ENCODE measurements at regions not wholly inside any gene's neighbourhood (a gene's known extent, or its start where the extent isn't known, plus 50 kb on each side); places are given as distances from the start of the nearest gene placed in this dataset.
"Not testable (repeated sequence)": the region's sequence is repeated elsewhere in the genome, so short reads cannot be mapped to it uniquely, and the experiment has no call there.

DNA sequence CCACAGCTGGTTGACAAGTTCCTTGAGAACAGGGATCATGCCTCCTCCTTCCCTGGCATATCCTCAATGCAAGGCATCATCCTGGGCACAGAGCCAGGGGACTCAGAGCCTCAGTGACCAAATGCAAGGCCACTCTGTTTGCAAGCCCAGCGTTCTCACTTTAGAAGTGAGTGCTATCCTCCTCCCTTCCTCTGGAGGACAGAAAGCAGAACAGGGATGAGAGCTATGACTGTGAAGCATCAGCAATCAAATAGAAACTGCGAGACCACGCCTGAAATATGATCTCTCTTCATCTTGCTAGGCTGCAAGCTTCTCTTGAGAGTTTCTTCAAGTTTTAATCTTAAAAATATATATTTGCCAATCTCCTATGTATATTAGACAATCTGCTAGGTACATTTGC lies 119.8 kb downstream of the LRATD1 start:
- no peak for DNase-seq

GRCh38 chr2:14756122-14756541 lies 123.6 kb downstream of the LRATD1 start:
- DNase-seq = no peak

GRCh38 chr2:14756981-14757657 lies 124.6 kb downstream of the LRATD1 start:
- no peak for DNase-seq

DNA sequence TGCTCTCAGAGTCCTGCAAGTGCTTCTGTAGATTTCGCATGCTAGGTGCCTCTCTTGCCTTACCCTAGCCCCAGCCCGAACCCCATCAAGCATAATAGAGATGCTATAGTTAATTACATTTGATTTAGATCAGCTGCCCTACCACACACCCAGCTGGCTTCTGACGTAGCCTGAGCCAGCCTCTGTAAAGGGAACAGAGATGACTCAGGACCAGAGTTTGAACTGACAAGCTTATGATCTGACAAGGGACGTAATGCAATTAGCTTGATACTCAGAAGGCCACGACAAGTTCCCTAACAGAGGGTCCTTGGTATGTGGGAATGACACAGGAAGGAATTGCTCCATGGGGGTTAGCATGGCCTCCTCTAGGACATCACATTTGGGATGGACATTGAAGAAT lies 126.6 kb downstream of the LRATD1 start:
- DNase-seq = no peak

GRCh38 chr2:14760169-14760568 lies 127.7 kb downstream of the LRATD1 start:
- no peak for DNase-seq

- DNase-seq = peak; percentile 18
These were observed 128.6 kb downstream of the LRATD1 start for GRCh38 chr2:14761118-14761517.

- DNase-seq = no peak
These were observed 141.2 kb downstream of the LRATD1 start for GRCh38 chr2:14773696-14774095.

DNA sequence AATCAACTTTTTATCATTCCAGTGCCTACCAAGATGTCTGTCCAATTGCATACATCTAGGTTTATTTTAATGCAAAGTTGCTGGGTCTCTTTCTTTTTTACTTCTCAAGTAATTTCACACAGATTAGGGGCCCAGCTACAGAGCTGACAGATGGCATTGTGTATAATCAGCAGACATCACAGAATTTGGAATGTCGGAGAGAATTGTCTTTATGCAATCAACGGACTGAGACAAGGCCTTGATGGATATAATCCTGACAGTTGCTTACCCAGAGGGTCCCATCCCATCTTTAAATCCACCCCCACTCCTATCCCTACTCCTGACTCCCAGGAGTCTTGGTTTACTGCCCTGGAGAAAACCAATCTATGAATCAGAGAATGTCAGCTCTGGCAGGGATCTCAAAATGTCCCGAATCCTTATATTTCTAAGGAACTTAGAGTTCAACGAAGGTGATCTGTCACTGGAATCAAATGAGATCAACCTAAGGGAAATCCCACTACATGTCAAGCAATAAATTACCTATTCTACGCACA lies 142.0 kb downstream of the LRATD1 start:
- no peak for DNase-seq

- DNase-seq = no peak
These were observed 143.7 kb downstream of the LRATD1 start for GRCh38 chr2:14776216-14776615.

GRCh38 chr2:14778015-14778414 lies 145.5 kb downstream of the LRATD1 start:
- DNase-seq = no peak

- DNase-seq = no peak
These were observed 146.7 kb downstream of the LRATD1 start for GRCh38 chr2:14779252-14779651.

GRCh38 chr2:14781142-14781541 lies 148.6 kb downstream of the LRATD1 start:
- peak; percentile 46 for DNase-seq

DNA sequence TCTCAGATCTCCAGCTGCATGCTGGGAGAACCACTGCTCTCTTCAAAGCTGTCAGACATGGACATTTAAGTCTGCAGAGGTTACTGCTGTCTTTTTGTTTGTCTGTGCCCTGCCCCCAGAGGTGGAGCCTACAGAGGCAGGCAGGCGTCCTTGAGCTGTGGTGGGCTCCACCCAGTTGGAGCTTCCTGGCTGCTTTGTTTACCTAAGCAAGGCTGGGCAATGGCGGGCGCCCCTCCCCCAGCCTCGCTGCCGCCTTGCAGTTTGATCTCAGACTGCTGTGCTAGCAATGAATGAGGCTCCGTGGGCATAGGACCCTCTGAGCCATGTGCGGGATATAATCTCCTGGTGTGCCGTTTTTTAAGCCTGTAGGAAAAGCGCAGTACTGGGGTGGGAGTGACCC lies 156.3 kb downstream of the LRATD1 start:
- not testable (repeated sequence) for DNase-seq

- DNase-seq = no peak
These were observed 157.6 kb downstream of the LRATD1 start for GRCh38 chr2:14790041-14790640.

DNA sequence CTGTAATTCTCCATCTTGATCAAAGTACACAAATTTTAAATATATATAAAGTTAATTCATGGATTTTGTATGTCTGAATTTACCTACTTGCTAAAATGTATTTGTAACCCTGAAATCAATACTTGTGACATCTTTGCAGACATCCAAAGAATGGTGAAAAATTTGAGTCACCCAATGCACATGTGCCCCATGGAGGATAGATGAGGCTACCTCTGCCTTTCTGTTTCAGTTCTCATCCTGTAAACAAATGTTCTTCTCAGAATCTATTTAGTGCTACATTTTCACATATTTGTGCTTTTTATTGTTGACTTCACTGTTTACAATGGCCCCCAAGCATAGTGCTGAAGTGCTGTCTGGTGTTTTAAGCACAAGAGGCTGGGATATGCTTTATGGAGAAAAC lies 171.5 kb downstream of the LRATD1 start:
- no peak for DNase-seq

DNA sequence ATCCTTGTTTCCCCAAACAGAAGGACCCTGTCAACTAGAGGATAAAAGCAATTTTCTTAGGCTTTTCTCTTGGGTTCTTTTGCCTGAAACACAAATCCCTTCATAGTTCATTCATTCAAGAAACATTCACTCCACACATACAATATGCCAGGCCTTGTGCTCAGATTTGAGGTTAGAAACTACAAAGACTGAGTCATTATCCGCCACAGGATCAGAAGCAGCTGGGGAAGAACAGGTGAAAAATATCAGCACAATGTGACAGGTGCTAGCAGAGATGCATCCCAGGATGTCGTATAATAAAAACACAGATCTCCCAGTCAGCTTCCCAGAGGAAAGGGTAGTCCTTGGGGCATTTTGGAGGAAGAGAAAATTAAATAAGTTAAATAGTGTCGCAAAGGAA lies 172.4 kb downstream of the LRATD1 start:
- DNase-seq = no peak

- DNase-seq = no peak
These were observed 174.1 kb downstream of the LRATD1 start for GRCh38 chr2:14806613-14807012.

GRCh38 chr2:14815201-14815600 lies 182.7 kb downstream of the LRATD1 start:
- DNase-seq = no peak

DNA sequence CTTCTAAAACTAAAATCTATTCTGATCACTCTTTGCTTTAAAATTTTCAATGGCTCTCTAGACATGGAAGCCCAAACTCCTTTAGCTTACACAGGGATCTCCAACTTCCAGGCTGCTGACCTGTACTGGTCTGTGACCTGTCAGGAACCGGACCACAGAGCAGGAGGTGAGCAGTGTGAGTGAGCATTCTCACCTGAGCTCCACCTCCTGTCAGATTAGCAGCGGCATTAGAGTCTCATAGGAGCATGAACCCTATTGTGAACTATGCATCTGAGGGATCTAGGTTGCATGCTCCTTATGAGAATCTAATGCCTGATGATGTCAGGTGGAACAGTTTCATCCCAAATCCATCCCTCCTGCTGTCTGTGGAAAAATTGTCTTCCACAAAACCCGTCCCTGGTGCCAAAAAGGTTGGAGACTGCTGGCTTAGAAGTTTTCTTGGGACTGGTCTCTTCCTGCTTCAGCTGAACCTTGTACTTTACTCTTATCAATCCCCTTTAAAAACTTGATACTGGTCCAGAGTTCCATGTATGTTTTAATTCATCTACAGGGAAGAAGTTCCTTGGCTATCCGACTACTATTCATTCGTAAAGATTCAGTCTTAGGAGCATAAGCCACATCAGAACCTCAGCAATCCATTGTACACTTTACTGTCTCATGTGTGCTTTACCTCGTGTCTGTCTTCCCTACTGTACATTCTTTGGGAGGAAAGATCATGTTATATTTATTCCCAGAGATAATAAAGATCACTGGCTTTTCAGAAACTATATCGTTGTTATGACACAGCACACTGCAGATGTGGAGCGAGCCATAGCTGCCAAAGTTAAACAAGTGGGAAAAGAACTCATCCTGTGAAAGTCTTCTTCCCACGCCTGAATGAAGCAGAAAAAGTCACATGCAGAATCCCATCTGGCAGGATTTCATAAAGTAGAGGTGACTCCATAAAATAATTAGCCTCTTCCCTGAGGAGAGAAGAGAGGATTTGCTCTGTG lies 183.8 kb downstream of the LRATD1 start:
- DNase-seq = no peak

DNA sequence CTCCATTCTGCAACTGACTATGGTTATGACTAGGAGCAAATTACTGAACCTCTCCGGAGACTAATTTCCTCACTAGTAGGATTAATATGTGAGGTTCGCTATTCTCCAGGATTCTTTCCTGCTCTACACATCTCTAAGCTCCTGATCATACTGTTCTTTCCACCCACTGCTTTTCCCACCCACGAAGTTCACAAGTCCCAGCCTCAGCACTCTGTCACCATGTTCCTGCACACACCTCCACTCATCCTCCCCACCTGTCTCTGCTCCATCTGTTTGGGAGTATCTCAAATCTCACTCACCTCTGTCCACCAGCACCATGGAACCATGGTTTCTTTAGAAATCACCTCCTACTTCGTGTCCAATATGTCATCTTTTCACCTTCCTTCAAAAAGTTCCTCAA lies 185.3 kb downstream of the LRATD1 start:
- no peak for DNase-seq

DNA sequence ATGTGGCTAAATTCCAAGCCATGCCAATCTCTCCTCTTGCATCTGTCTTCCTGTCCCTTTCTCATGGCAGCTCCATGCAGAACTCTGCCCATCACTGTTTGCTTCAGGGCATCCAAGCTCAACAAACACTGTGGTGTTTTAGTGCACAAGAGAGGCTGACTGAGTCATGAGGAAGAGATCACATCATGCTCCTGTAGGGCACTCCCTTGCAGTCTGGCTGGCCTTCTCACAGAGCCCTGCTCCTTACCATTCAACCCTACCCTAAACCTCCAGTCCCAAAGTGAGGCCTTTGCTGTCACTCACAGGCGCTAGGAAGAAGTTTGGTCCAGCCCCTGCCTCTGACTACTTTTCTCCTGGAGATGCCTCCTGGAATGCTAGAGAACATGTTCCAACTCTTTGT lies 194.0 kb downstream of the LRATD1 start:
- no peak for DNase-seq

GRCh38 chr2:14827226-14828023 lies 194.9 kb downstream of the LRATD1 start:
- no peak for DNase-seq
